CD4-positive, alpha-beta T cell (primary cell): ENCODE measurements at regions not wholly inside any gene's neighbourhood (a gene's known extent, or its start where the extent isn't known, plus 50 kb on each side); places are given as distances from the start of the nearest gene placed in this dataset.

Experiments used
- ATAC-seq: fragments of 200-7000 bp; cut with Tn5 transposase; one replicate; pipeline ENCODE4 v1.10.0; 2022; ENCODE audit warnings: mild to moderate bottlenecking; ENCODE audit not compliant: poor library complexity
- CTCF ChIA-PET: fragments of 350-600 bp; sonication (Branson Sonifier 250); formaldehyde crosslinking; loops from one replicate; lab custom pipeline; 2021; ENCODE audit warnings: antibody characterized with exemption, inconsistent platforms; lab: Charles Lee
- POLR2A ChIA-PET: fragments of 350-600 bp; sonication (Branson Sonifier 250); formaldehyde crosslinking; loops from one replicate; lab custom pipeline; 2021; ENCODE audit warnings: antibody characterized with exemption, inconsistent platforms; lab: Charles Lee
- DNase-seq, 14 experiments: peaks; one replicate each; pipeline ENCODE4 v3.0.0-alpha.2; 2013 to 2020; ENCODE audit warnings: mixed read lengths in 2 of 14
- H3K27ac ChIP-seq, 2 donors: one replicate each; pipeline versions ENCODE4 v1.5.1 to v1.7.0; 2013; ENCODE audit warnings: low read length in 2 of 2, low read depth in 1 of 2, mild to moderate bottlenecking in 1 of 2
- H3K27me3 ChIP-seq, 2 experiments: 1 replicate in 1 of 2; 2 replicates in 1 of 2; pipeline versions ENCODE4 v1.6.1 to v1.7.0; 2013; ENCODE audit warnings: low read length in 2 of 2, control low read depth in 1 of 2, mild to moderate bottlenecking in 1 of 2, moderate library complexity in 1 of 2; ENCODE audit not compliant: insufficient read depth in 2 of 2, control insufficient read depth in 1 of 2
- H3K36me3 ChIP-seq: one replicate; pipeline ENCODE4 v1.6.1; 2013; ENCODE audit warnings: low read length, control low read depth; ENCODE audit not compliant: insufficient read depth
- H3K4me1 ChIP-seq: one replicate; pipeline ENCODE4 v1.6.1; 2013; ENCODE audit warnings: low read length, control low read depth; ENCODE audit not compliant: insufficient read depth
- H3K4me3 ChIP-seq: one replicate; pipeline ENCODE4 v1.5.1; 2013; ENCODE audit warnings: mild to moderate bottlenecking, low read length, moderate library complexity
- H3K9me3 ChIP-seq, 2 experiments: 1 replicate in 1 of 2; 2 replicates in 1 of 2; pipeline versions ENCODE4 v1.6.1 to v1.7.0; 2013; ENCODE audit warnings: low read length in 2 of 2, mild to moderate bottlenecking in 2 of 2, control low read depth in 1 of 2, moderate library complexity in 1 of 2; ENCODE audit not compliant: control insufficient read depth in 1 of 2, insufficient read depth in 1 of 2
- H3K27ac Mint-ChIP-seq: one replicate; pipeline ENCODE4 v1.8.0; 2020; ENCODE audit warnings: mixed read lengths
- H3K27me3 Mint-ChIP-seq: one replicate; pipeline ENCODE4 v1.8.0; 2021; ENCODE audit warnings: mixed read lengths
- H3K36me3 Mint-ChIP-seq: one replicate; pipeline ENCODE4 v1.8.0; 2021; ENCODE audit warnings: low read depth, mixed read lengths
- H3K4me1 Mint-ChIP-seq: one replicate; pipeline ENCODE4 v1.8.0; 2021; ENCODE audit warnings: low read depth, mixed read lengths
- H3K4me3 Mint-ChIP-seq: one replicate; pipeline ENCODE4 v1.8.0; 2020; ENCODE audit warnings: mild to moderate bottlenecking, mixed read lengths
- H3K9me3 Mint-ChIP-seq: one replicate; pipeline ENCODE4 v1.8.0; 2020; ENCODE audit warnings: mixed read lengths
- intact Hi-C, 2 experiments: fragments of 100-400 bp; cut with DNase I in 1 of 2; cut with micrococcal nuclease in 1 of 2; formaldehyde crosslinking; loops; one replicate each; pipeline versions ENCODE4 v1.15.1 to v1.9.0; 2023 to 2025; cut with DNase I, micrococcal nuclease
- TF ChIP-seq, protein P1 (sequence below): fragments of 200-600 bp; IDR thresholded peaks from one replicate; pipeline ENCODE4 v1.8.0; 2022; ENCODE audit warnings: antibody characterized with exemption, mild to moderate bottlenecking

DNA sequence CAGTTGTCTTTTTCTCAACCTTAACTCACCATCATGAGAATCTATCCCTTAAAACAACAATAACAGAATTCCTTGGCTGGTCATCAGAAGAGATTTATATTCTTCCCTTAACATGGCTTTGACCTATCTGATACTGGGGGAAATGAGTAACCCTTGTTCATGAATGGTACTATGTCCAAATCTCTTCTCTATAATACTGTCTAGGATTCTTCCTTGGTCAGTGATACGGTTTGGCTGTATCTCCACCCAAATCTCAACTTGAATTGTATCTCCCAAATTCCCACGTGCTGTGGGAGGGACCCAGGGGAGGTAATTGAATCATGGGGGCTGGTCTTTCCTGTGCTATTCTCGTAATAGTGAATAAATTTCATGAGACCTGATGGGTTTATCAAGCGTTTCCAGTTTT, 282.0 kb upstream of the SIX2 start:
- H3K36me3 ChIP-seq, result no peaks in the 10 kb centered on the region
- no peak overlapping the region for H3K4me3 ChIP-seq
- Mint-ChIP-seq H3K4me3 (no peak overlapping the region), H3K27ac (no peak overlapping the region), H3K9me3 (no peaks in the 10 kb centered on the region), H3K27me3 (peaks cover 22% of the 10 kb centered on the region), H3K36me3 (no peaks in the 10 kb centered on the region), H3K4me1 (no peaks in the 10 kb centered on the region)
- CTCF ChIA-PET, result no interaction called here
- no peaks in the 10 kb centered on the region for H3K27me3 ChIP-seq
- ATAC-seq (no peak), DNase-seq (no peak)
- H3K4me1 ChIP-seq, result no peaks in the 10 kb centered on the region
- TF ChIP-seq, protein P1, sequence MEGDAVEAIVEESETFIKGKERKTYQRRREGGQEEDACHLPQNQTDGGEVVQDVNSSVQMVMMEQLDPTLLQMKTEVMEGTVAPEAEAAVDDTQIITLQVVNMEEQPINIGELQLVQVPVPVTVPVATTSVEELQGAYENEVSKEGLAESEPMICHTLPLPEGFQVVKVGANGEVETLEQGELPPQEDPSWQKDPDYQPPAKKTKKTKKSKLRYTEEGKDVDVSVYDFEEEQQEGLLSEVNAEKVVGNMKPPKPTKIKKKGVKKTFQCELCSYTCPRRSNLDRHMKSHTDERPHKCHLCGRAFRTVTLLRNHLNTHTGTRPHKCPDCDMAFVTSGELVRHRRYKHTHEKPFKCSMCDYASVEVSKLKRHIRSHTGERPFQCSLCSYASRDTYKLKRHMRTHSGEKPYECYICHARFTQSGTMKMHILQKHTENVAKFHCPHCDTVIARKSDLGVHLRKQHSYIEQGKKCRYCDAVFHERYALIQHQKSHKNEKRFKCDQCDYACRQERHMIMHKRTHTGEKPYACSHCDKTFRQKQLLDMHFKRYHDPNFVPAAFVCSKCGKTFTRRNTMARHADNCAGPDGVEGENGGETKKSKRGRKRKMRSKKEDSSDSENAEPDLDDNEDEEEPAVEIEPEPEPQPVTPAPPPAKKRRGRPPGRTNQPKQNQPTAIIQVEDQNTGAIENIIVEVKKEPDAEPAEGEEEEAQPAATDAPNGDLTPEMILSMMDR, result no peak
- POLR2A ChIA-PET, result no interaction called here
- H3K9me3 ChIP-seq, result no peaks in the 10 kb centered on the region
- intact Hi-C loops, result no loop called here
- H3K27ac ChIP-seq, result no peak overlapping the region

- Mint-ChIP-seq H3K27me3 (peaks cover 22% of the 10 kb centered on the region), H3K9me3 (no peaks in the 10 kb centered on the region), H3K4me3 (no peak overlapping the region), H3K27ac (no peak overlapping the region), H3K36me3 (no peaks in the 10 kb centered on the region), H3K4me1 (no peaks in the 10 kb centered on the region)
- Histone ChIP-seq H3K9me3 (no peaks in the 10 kb centered on the region), H3K4me1 (no peaks in the 10 kb centered on the region), H3K27me3 (no peaks in the 10 kb centered on the region), H3K4me3 (no peak overlapping the region), H3K36me3 (no peaks in the 10 kb centered on the region), H3K27ac (no peak overlapping the region)
- CTCF ChIA-PET, result no interaction called here
- POLR2A ChIA-PET, result no interaction called here
- DNase-seq, result no peak
- ATAC-seq, result no peak
- TF ChIP-seq, protein P1, result no peak
- intact Hi-C loops, result no loop called here
Observed at GRCh38 chr2:45289997-45290709, 280.9 kb upstream of the SIX2 start.

- Mint-ChIP-seq H3K36me3 (no peaks in the 10 kb centered on the region), H3K27ac (no peak overlapping the region), H3K27me3 (peaks cover 18% of the 10 kb centered on the region), H3K9me3 (no peaks in the 10 kb centered on the region), H3K4me1 (no peaks in the 10 kb centered on the region), H3K4me3 (no peak overlapping the region)
- H3K36me3 ChIP-seq, result no peaks in the 10 kb centered on the region
- no peak for ATAC-seq
- intact Hi-C loops, result no loop called here
- H3K27me3 ChIP-seq, result no peaks in the 10 kb centered on the region
- no peaks in the 10 kb centered on the region for H3K4me1 ChIP-seq
- no peak for DNase-seq
- no peak overlapping the region for H3K27ac ChIP-seq
- H3K4me3 ChIP-seq, result no peak overlapping the region
- ChIA-PET CTCF (no interaction called here), POLR2A (no interaction called here)
- TF ChIP-seq, protein P1, result no peak
- no peaks in the 10 kb centered on the region for H3K9me3 ChIP-seq
Observed at GRCh38 chr2:45288532-45289417, 279.5 kb upstream of the SIX2 start.
